ENCODE measurements at regions not wholly inside any gene's neighbourhood (a gene's known extent, or its start where the extent isn't known, plus 50 kb on each side); places are given as distances from the start of the nearest gene placed in this dataset.

DNA sequence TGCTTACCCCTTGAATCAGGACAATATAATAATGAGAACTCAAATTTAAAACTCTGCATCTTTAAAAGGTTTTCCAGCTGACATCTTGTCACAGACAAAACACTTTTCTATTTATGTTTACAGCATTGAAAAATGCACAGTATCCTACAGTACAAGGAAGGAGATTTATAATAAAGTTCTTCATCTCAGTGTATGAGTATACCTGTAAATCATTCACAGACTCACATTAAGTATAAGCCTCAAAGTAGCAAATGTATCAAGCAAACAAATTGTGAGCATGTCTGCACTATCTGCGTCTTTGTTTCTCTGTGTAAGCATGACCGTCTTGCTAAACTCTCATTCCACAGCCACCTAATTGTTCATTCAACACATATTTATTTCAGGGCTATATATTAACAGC is 52.8 kb downstream of the PPP1R2C start:
- Histone ChIP-seq H3K9me3 (ENCODE audit: control insufficient read depth, insufficient read depth, low read length) (no peaks in the 10 kb centered on the region), H3K4me3 (ENCODE audit: low read depth, low read length) (no peak overlapping the region), H3K4me1 (ENCODE audit: control insufficient read depth, insufficient read depth, low read length) (no peaks in the 10 kb centered on the region), H3K9ac (ENCODE audit: low read depth, low read length) (no peak overlapping the region), H3K36me3 (ENCODE audit: control insufficient read depth, insufficient read depth, low read length) (no peaks in the 10 kb centered on the region), H3K27me3 (ENCODE audit: control insufficient read depth, insufficient read depth, low read length) (no peaks in the 10 kb centered on the region)

GRCh38 chrX:42720209-42720608 is 57.8 kb downstream of the PPP1R2C start:
- Histone ChIP-seq H3K9me3 (ENCODE audit: control insufficient read depth, insufficient read depth, low read length) (no peaks in the 10 kb centered on the region), H3K4me3 (ENCODE audit: low read depth, low read length) (no peak overlapping the region), H3K9ac (ENCODE audit: low read depth, low read length) (no peak overlapping the region), H3K4me1 (ENCODE audit: control insufficient read depth, insufficient read depth, low read length) (no peaks in the 10 kb centered on the region), H3K27me3 (ENCODE audit: control insufficient read depth, insufficient read depth, low read length) (no peaks in the 10 kb centered on the region), H3K36me3 (ENCODE audit: control insufficient read depth, insufficient read depth, low read length) (no peaks in the 10 kb centered on the region)

GRCh38 chrX:42715701-42716262 is 62.2 kb downstream of the PPP1R2C start:
- no peaks in the 10 kb centered on the region for H3K4me1 ChIP-seq (ENCODE audit: control insufficient read depth, insufficient read depth, low read length)
- no peak overlapping the region for H3K9ac ChIP-seq (ENCODE audit: low read depth, low read length)
- no peaks in the 10 kb centered on the region for H3K9me3 ChIP-seq (ENCODE audit: control insufficient read depth, insufficient read depth, low read length)
- H3K36me3 ChIP-seq (ENCODE audit: control insufficient read depth, insufficient read depth, low read length): no peaks in the 10 kb centered on the region
- no peak overlapping the region for H3K4me3 ChIP-seq (ENCODE audit: low read depth, low read length)
- H3K27me3 ChIP-seq (ENCODE audit: control insufficient read depth, insufficient read depth, low read length): no peaks in the 10 kb centered on the region

GRCh38 chrX:42714981-42715700 is 62.8 kb downstream of the PPP1R2C start:
- no peaks in the 10 kb centered on the region for H3K4me1 ChIP-seq (ENCODE audit: control insufficient read depth, insufficient read depth, low read length)
- H3K9me3 ChIP-seq (ENCODE audit: control insufficient read depth, insufficient read depth, low read length): no peaks in the 10 kb centered on the region
- no peak overlapping the region for H3K9ac ChIP-seq (ENCODE audit: low read depth, low read length)
- H3K36me3 ChIP-seq (ENCODE audit: control insufficient read depth, insufficient read depth, low read length): no peaks in the 10 kb centered on the region
- no peaks in the 10 kb centered on the region for H3K27me3 ChIP-seq (ENCODE audit: control insufficient read depth, insufficient read depth, low read length)
- H3K4me3 ChIP-seq (ENCODE audit: low read depth, low read length): no peak overlapping the region

DNA sequence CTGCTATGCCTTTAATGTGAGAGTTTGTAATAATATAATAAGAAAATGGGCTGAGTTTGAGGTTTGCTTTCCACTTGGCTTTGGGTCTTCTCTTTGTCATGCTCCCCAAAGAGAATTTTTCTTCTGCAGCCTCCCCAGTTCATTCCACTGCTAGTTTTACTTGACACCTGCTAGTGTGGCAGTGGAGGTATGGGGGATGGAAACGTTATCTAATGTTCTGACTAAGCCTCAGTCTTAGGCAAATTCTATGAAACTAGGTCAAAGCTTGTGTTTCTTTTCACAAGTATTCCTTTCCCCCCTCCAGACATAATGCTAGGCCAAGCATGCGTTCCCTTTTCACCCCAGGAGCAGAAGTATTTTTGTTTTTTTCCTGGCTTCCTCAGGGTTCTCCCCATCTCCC is 67.5 kb downstream of the PPP1R2C start:
- Histone ChIP-seq H3K9ac (ENCODE audit: low read depth, low read length) (no peak overlapping the region), H3K36me3 (ENCODE audit: control insufficient read depth, insufficient read depth, low read length) (no peaks in the 10 kb centered on the region), H3K27me3 (ENCODE audit: control insufficient read depth, insufficient read depth, low read length) (no peaks in the 10 kb centered on the region), H3K4me3 (ENCODE audit: low read depth, low read length) (no peak overlapping the region), H3K4me1 (ENCODE audit: control insufficient read depth, insufficient read depth, low read length) (no peaks in the 10 kb centered on the region), H3K9me3 (ENCODE audit: control insufficient read depth, insufficient read depth, low read length) (no peaks in the 10 kb centered on the region)

DNA sequence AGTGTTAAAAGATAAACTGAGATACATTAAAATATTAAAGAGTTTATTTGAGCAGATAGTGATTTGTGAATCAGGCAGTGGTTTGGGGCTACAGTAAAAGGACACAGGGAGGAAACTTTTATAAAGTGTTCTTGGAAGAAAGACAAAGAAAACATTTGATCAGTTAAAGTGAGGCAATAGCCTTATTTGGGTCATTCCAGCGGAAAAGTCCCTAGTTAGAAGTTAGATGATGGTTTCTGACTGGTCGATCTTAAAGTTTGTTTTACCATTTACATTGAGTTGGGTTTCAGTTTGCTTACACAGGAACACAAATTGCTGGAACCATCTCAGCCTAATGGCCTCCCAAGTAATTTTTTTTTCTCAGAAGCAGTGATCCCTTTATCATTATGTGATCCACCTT is 69.7 kb downstream of the PPP1R2C start:
- H3K9ac ChIP-seq (ENCODE audit: low read depth, low read length): no peak overlapping the region
- no peaks in the 10 kb centered on the region for H3K36me3 ChIP-seq (ENCODE audit: control insufficient read depth, insufficient read depth, low read length)
- no peaks in the 10 kb centered on the region for H3K27me3 ChIP-seq (ENCODE audit: control insufficient read depth, insufficient read depth, low read length)
- H3K4me3 ChIP-seq (ENCODE audit: low read depth, low read length): no peak overlapping the region
- no peaks in the 10 kb centered on the region for H3K9me3 ChIP-seq (ENCODE audit: control insufficient read depth, insufficient read depth, low read length)
- H3K4me1 ChIP-seq (ENCODE audit: control insufficient read depth, insufficient read depth, low read length): no peaks in the 10 kb centered on the region

DNA sequence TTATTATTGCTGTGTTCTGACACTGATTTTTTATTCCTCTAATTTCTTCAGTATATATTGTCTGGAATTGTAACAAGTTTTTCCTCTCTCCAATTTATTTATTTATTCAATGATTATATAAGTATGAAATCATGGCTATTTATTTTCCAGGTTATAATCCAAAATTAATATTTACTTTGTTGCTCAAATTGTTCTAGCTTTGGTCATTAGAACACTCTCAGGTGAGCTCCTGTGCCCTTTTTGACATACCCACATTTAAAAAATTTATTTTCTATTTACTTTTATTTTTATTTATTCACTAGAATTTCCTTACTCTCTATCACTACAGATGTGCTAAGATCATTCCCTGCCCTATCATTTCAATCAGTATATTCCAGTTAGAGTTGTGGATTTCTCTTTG is 70.2 kb downstream of the PPP1R2C start:
- Histone ChIP-seq H3K9me3 (ENCODE audit: control insufficient read depth, insufficient read depth, low read length) (no peaks in the 10 kb centered on the region), H3K4me3 (ENCODE audit: low read depth, low read length) (no peak overlapping the region), H3K36me3 (ENCODE audit: control insufficient read depth, insufficient read depth, low read length) (no peaks in the 10 kb centered on the region), H3K4me1 (ENCODE audit: control insufficient read depth, insufficient read depth, low read length) (no peaks in the 10 kb centered on the region), H3K27me3 (ENCODE audit: control insufficient read depth, insufficient read depth, low read length) (no peaks in the 10 kb centered on the region), H3K9ac (ENCODE audit: low read depth, low read length) (no peak overlapping the region)

DNA sequence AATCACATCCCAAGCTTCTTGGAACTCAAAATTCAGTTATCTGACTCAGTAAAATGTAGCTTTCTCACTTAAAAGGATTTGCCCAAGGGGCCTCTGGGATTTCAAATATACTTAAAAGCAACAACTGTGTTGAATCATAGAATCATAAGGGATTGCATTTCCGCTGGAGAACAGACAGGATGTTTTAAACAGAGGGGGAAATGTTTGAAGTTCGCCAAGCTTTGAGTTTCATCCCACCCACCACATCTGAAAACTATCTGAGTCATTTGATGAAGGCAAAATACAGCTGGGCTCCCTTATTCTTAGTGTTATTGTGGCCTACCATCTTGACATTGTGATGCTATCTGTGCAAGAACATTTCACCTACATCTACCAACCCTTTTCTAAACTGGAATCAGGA is 73.5 kb downstream of the PPP1R2C start:
- Histone ChIP-seq H3K9ac (ENCODE audit: low read depth, low read length) (no peak overlapping the region), H3K4me3 (ENCODE audit: low read depth, low read length) (no peak overlapping the region), H3K4me1 (ENCODE audit: control insufficient read depth, insufficient read depth, low read length) (no peaks in the 10 kb centered on the region), H3K36me3 (ENCODE audit: control insufficient read depth, insufficient read depth, low read length) (no peaks in the 10 kb centered on the region), H3K27me3 (ENCODE audit: control insufficient read depth, insufficient read depth, low read length) (no peaks in the 10 kb centered on the region), H3K9me3 (ENCODE audit: control insufficient read depth, insufficient read depth, low read length) (no peaks in the 10 kb centered on the region)

DNA sequence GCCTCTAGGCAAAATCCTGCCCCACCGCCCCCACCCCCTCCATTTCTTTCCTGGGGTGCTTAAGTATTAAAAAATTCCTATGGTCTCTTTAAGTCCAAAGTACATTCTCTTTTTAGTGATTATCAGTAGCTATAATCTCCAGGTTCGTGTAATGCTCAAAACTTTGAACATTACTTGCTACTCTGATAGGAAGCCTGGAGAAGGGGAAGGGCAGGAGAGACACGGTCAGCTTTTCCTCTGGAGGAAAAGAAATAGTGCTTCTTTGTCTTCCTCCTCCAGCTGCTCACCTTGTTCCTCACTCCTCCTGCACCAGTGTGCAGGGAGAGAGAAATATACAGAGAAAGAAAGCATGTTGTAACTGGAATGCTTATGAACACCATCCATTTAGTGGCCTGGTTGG is 80.4 kb downstream of the PPP1R2C start:
- no peaks in the 10 kb centered on the region for H3K9me3 ChIP-seq (ENCODE audit: control insufficient read depth, insufficient read depth, low read length)
- no peak overlapping the region for H3K4me3 ChIP-seq (ENCODE audit: low read depth, low read length)
- no peak overlapping the region for H3K9ac ChIP-seq (ENCODE audit: low read depth, low read length)
- no peaks in the 10 kb centered on the region for H3K27me3 ChIP-seq (ENCODE audit: control insufficient read depth, insufficient read depth, low read length)
- H3K36me3 ChIP-seq (ENCODE audit: control insufficient read depth, insufficient read depth, low read length): no peaks in the 10 kb centered on the region
- no peaks in the 10 kb centered on the region for H3K4me1 ChIP-seq (ENCODE audit: control insufficient read depth, insufficient read depth, low read length)

- H3K9ac ChIP-seq (ENCODE audit: low read depth, low read length): no peak overlapping the region
- H3K27me3 ChIP-seq (ENCODE audit: control insufficient read depth, insufficient read depth, low read length): no peaks in the 10 kb centered on the region
- H3K36me3 ChIP-seq (ENCODE audit: control insufficient read depth, insufficient read depth, low read length): no peaks in the 10 kb centered on the region
- no peak overlapping the region for H3K4me3 ChIP-seq (ENCODE audit: low read depth, low read length)
- H3K4me1 ChIP-seq (ENCODE audit: control insufficient read depth, insufficient read depth, low read length): no peaks in the 10 kb centered on the region
- H3K9me3 ChIP-seq (ENCODE audit: control insufficient read depth, insufficient read depth, low read length): no peaks in the 10 kb centered on the region
Observed at GRCh38 chrX:42696536-42697124, 81.3 kb downstream of the PPP1R2C start.

DNA sequence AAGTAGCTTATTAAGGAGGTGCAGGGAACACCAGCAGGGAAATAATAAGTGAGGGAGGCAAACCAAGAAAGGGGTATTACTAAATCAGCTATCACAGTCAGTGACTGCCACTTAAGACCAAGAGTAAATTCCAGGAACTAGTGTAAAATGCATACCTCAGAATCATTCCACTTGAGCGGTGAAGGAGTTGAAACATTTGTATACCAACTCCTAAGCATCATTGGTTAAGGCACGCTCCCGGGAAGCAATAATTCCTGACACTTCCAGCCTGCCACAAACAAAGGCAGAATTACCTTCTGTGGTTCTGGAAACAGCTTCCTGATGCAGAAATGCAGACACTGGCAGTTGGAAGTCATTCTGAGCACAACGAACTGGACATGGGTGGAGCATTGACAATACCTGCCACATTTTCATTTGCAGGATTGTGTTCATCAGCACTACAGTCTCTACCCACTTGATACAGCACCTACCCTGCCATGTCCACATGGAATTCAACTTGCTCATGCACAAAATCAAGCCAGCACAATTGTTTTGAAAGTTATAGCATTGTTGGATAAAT is 82.1 kb downstream of the PPP1R2C start:
- no peak overlapping the region for H3K9ac ChIP-seq (ENCODE audit: low read depth, low read length)
- no peaks in the 10 kb centered on the region for H3K4me1 ChIP-seq (ENCODE audit: control insufficient read depth, insufficient read depth, low read length)
- no peak overlapping the region for H3K4me3 ChIP-seq (ENCODE audit: low read depth, low read length)
- no peaks in the 10 kb centered on the region for H3K36me3 ChIP-seq (ENCODE audit: control insufficient read depth, insufficient read depth, low read length)
- no peaks in the 10 kb centered on the region for H3K9me3 ChIP-seq (ENCODE audit: control insufficient read depth, insufficient read depth, low read length)
- H3K27me3 ChIP-seq (ENCODE audit: control insufficient read depth, insufficient read depth, low read length): no peaks in the 10 kb centered on the region

DNA sequence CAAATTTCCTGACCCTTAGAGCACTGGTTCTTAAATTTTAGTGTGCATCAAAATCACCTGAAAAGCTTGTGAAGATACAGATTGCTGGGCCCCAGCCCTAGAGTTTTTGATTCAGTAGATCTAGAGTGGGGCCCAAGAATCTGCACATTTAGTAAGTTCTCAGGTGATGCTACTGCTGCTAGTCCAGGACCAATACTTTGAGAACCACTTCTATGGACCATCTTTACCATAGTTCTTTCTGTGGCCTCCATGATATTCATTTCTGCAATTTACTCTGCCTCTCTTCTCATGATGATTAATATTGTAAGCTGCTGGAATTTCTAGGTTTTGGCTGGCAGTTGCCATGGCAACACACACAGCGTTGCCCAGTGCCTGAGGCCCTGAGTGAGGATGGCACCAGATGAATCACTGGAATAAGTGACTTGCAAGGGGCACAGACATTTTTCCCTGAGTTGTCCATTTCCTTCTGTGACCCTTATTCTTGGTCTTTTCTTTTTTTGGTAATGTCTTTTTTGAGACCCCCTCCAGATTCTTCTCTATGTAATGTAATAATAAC is 83.6 kb downstream of the PPP1R2C start:
- H3K9me3 ChIP-seq (ENCODE audit: control insufficient read depth, insufficient read depth, low read length): no peaks in the 10 kb centered on the region
- H3K36me3 ChIP-seq (ENCODE audit: control insufficient read depth, insufficient read depth, low read length): no peaks in the 10 kb centered on the region
- no peak overlapping the region for H3K9ac ChIP-seq (ENCODE audit: low read depth, low read length)
- H3K4me1 ChIP-seq (ENCODE audit: control insufficient read depth, insufficient read depth, low read length): no peaks in the 10 kb centered on the region
- no peak overlapping the region for H3K4me3 ChIP-seq (ENCODE audit: low read depth, low read length)
- H3K27me3 ChIP-seq (ENCODE audit: control insufficient read depth, insufficient read depth, low read length): no peaks in the 10 kb centered on the region
